Esophagus (tissue), 2 donors: ENCODE measurements at regions not wholly inside any gene's neighbourhood (a gene's known extent, or its start where the extent isn't known, plus 50 kb on each side); places are given as distances from the start of the nearest gene placed in this dataset.
"Not testable (repeated sequence)": the region's sequence is repeated elsewhere in the genome, so short reads cannot be mapped to it uniquely, and the experiment has no call there.

ENCODE experiments used
- H3K27ac ChIP-seq, 2 donors: one replicate each; pipeline ENCODE4 v1.5.1; 2013; ENCODE audit warnings: low read depth in 2 of 2, mild to moderate bottlenecking in 2 of 2, inconsistent platforms in 1 of 2, low read length in 1 of 2, moderate library complexity in 1 of 2
- H3K27me3 ChIP-seq, 2 donors: one replicate each; pipeline ENCODE4 v1.6.1; 2013; ENCODE audit warnings: low read length in 2 of 2, control low read depth in 1 of 2, mild to moderate bottlenecking in 1 of 2; ENCODE audit not compliant: insufficient read depth in 2 of 2, control insufficient read depth in 1 of 2
- H3K36me3 ChIP-seq, 2 donors: one replicate each; pipeline ENCODE4 v1.6.1; 2013; ENCODE audit warnings: low read length in 1 of 2; ENCODE audit not compliant: control insufficient read depth in 2 of 2, insufficient read depth in 2 of 2
- H3K4me1 ChIP-seq, 2 donors: one replicate each; pipeline ENCODE4 v1.6.1; 2013; ENCODE audit warnings: low read length in 1 of 2; ENCODE audit not compliant: control insufficient read depth in 2 of 2, insufficient read depth in 2 of 2
- H3K4me3 ChIP-seq, 2 donors: one replicate each; pipeline ENCODE4 v1.5.1; 2013; ENCODE audit warnings: low read length in 2 of 2, mild to moderate bottlenecking in 2 of 2, low read depth in 1 of 2, moderate library complexity in 1 of 2
- H3K9me3 ChIP-seq, 2 donors: one replicate each; pipeline ENCODE4 v1.6.1; 2013; ENCODE audit warnings: mild to moderate bottlenecking in 2 of 2, low read depth in 1 of 2, low read length in 1 of 2, moderate library complexity in 1 of 2; ENCODE audit not compliant: control insufficient read depth in 2 of 2, insufficient read depth in 1 of 2
- WGBS, 2 donors: extraction: QIAGEN DNeasy Blood & Tissue Kit; methylation state at CpG; one replicate each; pipeline ENCODE4 v1.1.7; 2013; 5-methylcytosine and 5-hydroxymethylcytosine counted together
- donor health status: healthy with polysubstance abuse.
- donor health status: Bipolar disorder and iron deficiency.

- Histone ChIP-seq H3K27me3 (no peaks in the 10 kb centered on the region), H3K4me1 (no peaks in the 10 kb centered on the region), H3K27ac (no peak overlapping the region), H3K36me3 (no peaks in the 10 kb centered on the region), H3K9me3 (no peaks in the 10 kb centered on the region), H3K4me3 (no peak overlapping the region)
- 83 to 87% methylated on average over 2 of the region's 2 CpGs for WGBS, 2 donors
These were observed 881.4 kb upstream of the B3GALT2 start for GRCh38 chr1:194067772-194068171.

- Histone ChIP-seq H3K9me3 (no peaks in the 10 kb centered on the region), H3K27me3 (no peaks in the 10 kb centered on the region), H3K27ac (no peak overlapping the region), H3K36me3 (no peaks in the 10 kb centered on the region), H3K4me3 (no peak overlapping the region), H3K4me1 (no peaks in the 10 kb centered on the region)
- WGBS, 2 donors, result 66 to 79% methylated on average over 2 of the region's 2 CpGs
These were observed 876.5 kb upstream of the B3GALT2 start for GRCh38 chr1:194062962-194063361.

GRCh38 chr1:194062526-194062925, 876.1 kb upstream of the B3GALT2 start:
- H3K36me3 ChIP-seq, result no peaks in the 10 kb centered on the region
- no peaks in the 10 kb centered on the region for H3K4me1 ChIP-seq
- H3K27ac ChIP-seq, result no peak overlapping the region
- no peaks in the 10 kb centered on the region for H3K9me3 ChIP-seq
- H3K27me3 ChIP-seq, result no peaks in the 10 kb centered on the region
- no peak overlapping the region for H3K4me3 ChIP-seq
- 92 to 96% methylated on average over 1 of the region's 1 CpG for WGBS, 2 donors

GRCh38 chr1:194060481-194060880, 874.1 kb upstream of the B3GALT2 start:
- 81% methylated on average over 4 of the region's 4 CpGs for WGBS, 2 donors
- no peaks in the 10 kb centered on the region for H3K36me3 ChIP-seq
- no peaks in the 10 kb centered on the region for H3K4me1 ChIP-seq
- no peaks in the 10 kb centered on the region for H3K27me3 ChIP-seq
- H3K27ac ChIP-seq, result no peak overlapping the region
- no peak overlapping the region for H3K4me3 ChIP-seq
- no peaks in the 10 kb centered on the region for H3K9me3 ChIP-seq

GRCh38 chr1:194058268-194058667, 871.9 kb upstream of the B3GALT2 start:
- not testable (repeated sequence) for H3K9me3 ChIP-seq, H3K27me3 ChIP-seq
- 84 to 85% methylated on average over 5 of the region's 5 CpGs for WGBS, 2 donors

GRCh38 chr1:194056169-194056568, 869.8 kb upstream of the B3GALT2 start:
- WGBS, 2 donors, result 73 to 83% methylated on average over 2 of the region's 2 CpGs
- H3K27me3 ChIP-seq, result no peaks in the 10 kb centered on the region
- H3K4me3 ChIP-seq, result no peak overlapping the region
- no peaks in the 10 kb centered on the region for H3K4me1 ChIP-seq
- H3K27ac ChIP-seq, result no peak overlapping the region
- H3K9me3 ChIP-seq, result no peaks in the 10 kb centered on the region
- H3K36me3 ChIP-seq, result no peaks in the 10 kb centered on the region

More at GRCh38 chr1:194058268-194058667, 871.9 kb upstream of the B3GALT2 start:
- H3K36me3 ChIP-seq, H3K27ac ChIP-seq, H3K4me1 ChIP-seq, H3K4me3 ChIP-seq: not testable (repeated sequence)

- Histone ChIP-seq H3K27ac (no peak overlapping the region), H3K9me3 (no peaks in the 10 kb centered on the region), H3K4me3 (no peak overlapping the region), H3K4me1 (no peaks in the 10 kb centered on the region), H3K27me3 (no peaks in the 10 kb centered on the region), H3K36me3 (no peaks in the 10 kb centered on the region)
- WGBS, 2 donors, result 31 to 38% methylated on average over 1 of the region's 1 CpG
These were observed 869.1 kb upstream of the B3GALT2 start for GRCh38 chr1:194055536-194055935.

- H3K36me3 ChIP-seq, result no peaks in the 10 kb centered on the region
- no peak overlapping the region for H3K4me3 ChIP-seq
- no peaks in the 10 kb centered on the region for H3K4me1 ChIP-seq
- 75 to 90% methylated on average over 2 of the region's 2 CpGs for WGBS, 2 donors
- H3K27me3 ChIP-seq, result no peaks in the 10 kb centered on the region
- H3K27ac ChIP-seq, result no peak overlapping the region
- H3K9me3 ChIP-seq, result no peaks in the 10 kb centered on the region
These were observed 866.3 kb upstream of the B3GALT2 start for GRCh38 chr1:194052514-194053338.

- no peak overlapping the region for H3K27ac ChIP-seq
- WGBS, 2 donors, result 64 to 65% methylated on average over 3 of the region's 3 CpGs
- no peaks in the 10 kb centered on the region for H3K9me3 ChIP-seq
- H3K4me1 ChIP-seq, result no peaks in the 10 kb centered on the region
- no peak overlapping the region for H3K4me3 ChIP-seq
- no peaks in the 10 kb centered on the region for H3K27me3 ChIP-seq
- H3K36me3 ChIP-seq, result no peaks in the 10 kb centered on the region
These were observed 861.5 kb upstream of the B3GALT2 start for GRCh38 chr1:194047921-194048320.

- no peaks in the 10 kb centered on the region for H3K36me3 ChIP-seq
- H3K27me3 ChIP-seq, result no peaks in the 10 kb centered on the region
- H3K9me3 ChIP-seq, result no peaks in the 10 kb centered on the region
- H3K4me3 ChIP-seq, result no peak overlapping the region
- 59 to 62% methylated on average over 3 of the region's 3 CpGs for WGBS, 2 donors
- H3K27ac ChIP-seq, result no peak overlapping the region
- H3K4me1 ChIP-seq, result no peaks in the 10 kb centered on the region
These were observed 860.8 kb upstream of the B3GALT2 start for GRCh38 chr1:194047206-194047605.
